Duodenal mucosa (tissue), 2 donors: ENCODE measurements at regions not wholly inside any gene's neighbourhood (a gene's known extent, or its start where the extent isn't known, plus 50 kb on each side); places are given as distances from the start of the nearest gene placed in this dataset.

Experiments used
- H3K27ac ChIP-seq: one replicate; pipeline ENCODE4 v1.7.0; 2013; ENCODE audit warnings: low read depth, low read length
- H3K27me3 ChIP-seq, 2 donors: one replicate each; pipeline ENCODE4 v1.7.0; 2013; ENCODE audit warnings: low read length in 2 of 2, control low read depth in 1 of 2; ENCODE audit not compliant: insufficient read depth in 2 of 2, control insufficient read depth in 1 of 2
- H3K36me3 ChIP-seq, 2 donors: one replicate each; pipeline ENCODE4 v1.7.0; 2013; ENCODE audit warnings: low read length in 2 of 2, control low read depth in 1 of 2; ENCODE audit not compliant: insufficient read depth in 2 of 2, control insufficient read depth in 1 of 2
- H3K4me1 ChIP-seq, 2 donors: one replicate each; pipeline ENCODE4 v1.7.0; 2013; ENCODE audit warnings: low read length in 2 of 2, control low read depth in 1 of 2; ENCODE audit not compliant: insufficient read depth in 2 of 2, control insufficient read depth in 1 of 2
- H3K4me3 ChIP-seq, 2 donors: one replicate each; pipeline ENCODE4 v1.7.0; 2013; ENCODE audit warnings: low read length in 2 of 2, low read depth in 1 of 2
- H3K9ac ChIP-seq, 2 donors: one replicate each; pipeline ENCODE4 v1.7.0; 2013; ENCODE audit warnings: low read length in 2 of 2, low read depth in 1 of 2
- H3K9me3 ChIP-seq, 2 donors: one replicate each; pipeline ENCODE4 v1.7.0; 2013; ENCODE audit warnings: low read length in 2 of 2, control low read depth in 1 of 2; ENCODE audit not compliant: control insufficient read depth in 1 of 2

DNA sequence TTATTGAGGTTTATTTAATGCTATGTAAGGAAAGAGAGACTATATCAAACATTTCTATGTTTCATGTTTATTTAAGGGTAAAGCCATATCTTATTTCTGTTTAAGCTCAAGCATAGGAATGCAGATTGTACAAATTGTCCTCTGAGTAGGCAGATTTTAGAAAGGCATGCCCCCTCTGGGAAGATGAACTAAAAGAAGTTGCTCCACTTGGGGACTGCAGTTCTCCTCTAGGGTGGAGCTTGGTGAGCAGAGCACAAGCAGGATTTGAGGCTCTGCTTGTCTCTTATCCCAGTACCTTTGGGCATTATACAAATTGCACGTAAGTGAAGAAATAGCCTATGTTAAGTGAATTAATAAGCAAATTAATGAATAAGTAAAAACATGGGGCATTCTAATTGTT is 96.2 kb upstream of the PDE3A start:
- no peaks in the 10 kb centered on the region for H3K36me3 ChIP-seq
- H3K4me1 ChIP-seq = no peaks in the 10 kb centered on the region
- H3K27ac ChIP-seq = no peak overlapping the region

DNA sequence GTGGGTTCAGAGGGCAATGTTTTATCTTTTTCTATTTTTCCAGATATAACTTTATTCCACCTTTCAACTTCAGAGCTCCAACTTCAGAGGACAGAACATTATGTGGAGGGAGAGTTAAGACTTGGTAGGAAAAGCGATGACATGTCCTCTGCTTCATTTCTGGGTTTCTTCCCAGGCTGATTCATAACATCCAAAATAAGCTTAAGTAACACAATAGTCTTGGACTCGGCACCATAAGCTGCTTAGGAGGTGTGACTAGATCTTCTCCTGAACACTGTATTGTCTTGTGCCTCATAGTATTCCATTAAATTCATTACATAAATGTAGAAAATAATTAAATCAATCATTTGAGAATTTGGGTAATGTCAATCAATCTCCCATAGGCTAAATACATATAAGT is 95.5 kb upstream of the PDE3A start:
- Histone ChIP-seq H3K9me3 (no peaks in the 10 kb centered on the region), H3K4me3 (no peak overlapping the region), H3K4me1 (no peaks in the 10 kb centered on the region), H3K9ac (no peak overlapping the region), H3K27ac (no peak overlapping the region), H3K27me3 (no peaks in the 10 kb centered on the region), H3K36me3 (no peaks in the 10 kb centered on the region)

More for the DNA sequence above, 96.2 kb upstream of the PDE3A start:
- H3K9ac ChIP-seq = no peak overlapping the region
- no peaks in the 10 kb centered on the region for H3K9me3 ChIP-seq
- no peaks in the 10 kb centered on the region for H3K27me3 ChIP-seq
- H3K4me3 ChIP-seq = no peak overlapping the region

DNA sequence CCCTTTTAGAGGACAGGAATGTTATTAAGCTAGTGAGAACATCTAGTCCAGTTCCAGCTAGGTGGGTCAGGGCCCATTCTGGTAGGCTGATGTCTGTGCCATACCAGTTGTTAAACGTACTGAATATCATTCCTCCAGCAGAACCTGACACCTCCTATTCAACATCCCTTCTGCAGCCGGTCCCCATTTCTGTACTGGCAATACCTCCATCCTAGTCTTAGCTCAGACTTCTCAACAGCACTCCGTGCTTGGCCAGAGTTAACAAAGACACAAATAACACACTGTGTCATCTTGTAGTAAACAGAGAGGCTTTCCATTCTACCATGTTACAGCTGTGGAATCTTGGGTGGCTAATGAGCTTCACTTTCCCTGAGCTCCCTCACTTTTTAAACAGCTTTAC is 94.3 kb upstream of the PDE3A start:
- Histone ChIP-seq H3K27me3 (no peaks in the 10 kb centered on the region), H3K36me3 (no peaks in the 10 kb centered on the region), H3K4me1 (no peaks in the 10 kb centered on the region), H3K9ac (no peak overlapping the region), H3K27ac (no peak overlapping the region), H3K4me3 (no peak overlapping the region), H3K9me3 (no peaks in the 10 kb centered on the region)

DNA sequence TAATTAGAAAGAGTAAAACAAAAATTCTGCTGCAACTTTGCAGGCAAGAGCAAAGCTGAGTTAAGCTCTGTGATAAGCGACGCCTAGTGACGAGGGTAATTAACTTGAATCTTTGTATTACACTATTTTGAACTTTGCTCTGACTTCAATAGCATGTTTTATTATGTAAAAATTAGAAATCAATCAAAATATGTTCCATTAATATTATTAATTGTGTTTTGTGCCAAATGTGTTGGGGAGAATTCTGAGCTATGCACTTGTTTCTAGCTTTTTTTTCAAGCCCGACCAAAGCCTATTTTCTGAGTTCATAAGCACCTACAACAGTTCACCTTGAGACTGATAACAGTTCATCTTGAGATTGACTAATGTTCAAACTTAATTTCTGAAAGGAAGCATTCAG is 90.1 kb upstream of the PDE3A start:
- no peak overlapping the region for H3K27ac ChIP-seq
- no peak overlapping the region for H3K9ac ChIP-seq
- no peaks in the 10 kb centered on the region for H3K36me3 ChIP-seq
- no peaks in the 10 kb centered on the region for H3K9me3 ChIP-seq
- H3K4me3 ChIP-seq = no peak overlapping the region
- no peaks in the 10 kb centered on the region for H3K27me3 ChIP-seq
- H3K4me1 ChIP-seq = no peaks in the 10 kb centered on the region

DNA sequence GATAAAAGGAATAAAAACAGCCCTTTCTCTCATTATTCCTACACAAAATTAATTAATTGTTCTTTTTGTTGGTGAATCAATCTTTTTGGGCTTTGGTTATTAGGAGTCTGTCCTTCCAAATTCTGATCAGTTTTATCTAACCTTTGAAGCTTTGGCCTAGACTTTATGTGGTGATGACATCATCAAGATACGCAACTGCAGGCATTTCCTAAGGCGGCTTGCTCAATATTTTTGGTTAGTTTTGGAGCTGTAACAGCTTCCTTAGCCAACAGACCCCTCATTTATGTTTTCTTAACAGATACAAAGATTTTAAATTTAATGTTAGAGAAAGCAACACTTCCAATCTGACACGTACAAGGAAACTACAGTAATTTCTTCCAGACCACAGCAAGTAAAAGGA is 87.8 kb upstream of the PDE3A start:
- Histone ChIP-seq H3K9me3 (no peaks in the 10 kb centered on the region), H3K4me3 (no peak overlapping the region), H3K27ac (no peak overlapping the region)

DNA sequence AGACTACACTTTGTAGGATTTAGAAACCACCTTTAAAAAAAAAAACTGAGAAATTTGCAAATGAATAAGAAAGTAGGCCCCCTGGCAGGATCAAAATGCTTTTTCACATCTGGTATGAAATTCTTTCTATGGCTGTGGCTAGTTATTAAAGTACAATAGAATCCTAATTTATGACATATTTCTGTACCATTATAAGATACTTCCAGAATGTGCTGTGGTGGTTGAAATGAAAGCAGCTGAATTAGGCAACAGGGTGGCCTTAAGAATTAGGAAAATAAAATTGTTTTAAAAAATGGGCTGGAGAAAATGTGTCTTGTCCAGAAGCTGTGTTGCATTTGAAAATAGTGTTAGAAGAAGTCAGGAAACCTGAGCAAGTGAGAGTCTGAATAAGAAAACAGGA is 85.9 kb upstream of the PDE3A start:
- H3K9ac ChIP-seq = no peak overlapping the region
- no peaks in the 10 kb centered on the region for H3K27me3 ChIP-seq
- no peak overlapping the region for H3K4me3 ChIP-seq
- H3K9me3 ChIP-seq = peaks cover 0 to 8% of the 10 kb centered on the region in 2 donors
- no peak overlapping the region for H3K27ac ChIP-seq
- H3K4me1 ChIP-seq = no peaks in the 10 kb centered on the region
- no peaks in the 10 kb centered on the region for H3K36me3 ChIP-seq

More for the DNA sequence above, 87.8 kb upstream of the PDE3A start:
- Histone ChIP-seq H3K9ac (no peak overlapping the region), H3K27me3 (no peaks in the 10 kb centered on the region), H3K36me3 (no peaks in the 10 kb centered on the region), H3K4me1 (no peaks in the 10 kb centered on the region)

DNA sequence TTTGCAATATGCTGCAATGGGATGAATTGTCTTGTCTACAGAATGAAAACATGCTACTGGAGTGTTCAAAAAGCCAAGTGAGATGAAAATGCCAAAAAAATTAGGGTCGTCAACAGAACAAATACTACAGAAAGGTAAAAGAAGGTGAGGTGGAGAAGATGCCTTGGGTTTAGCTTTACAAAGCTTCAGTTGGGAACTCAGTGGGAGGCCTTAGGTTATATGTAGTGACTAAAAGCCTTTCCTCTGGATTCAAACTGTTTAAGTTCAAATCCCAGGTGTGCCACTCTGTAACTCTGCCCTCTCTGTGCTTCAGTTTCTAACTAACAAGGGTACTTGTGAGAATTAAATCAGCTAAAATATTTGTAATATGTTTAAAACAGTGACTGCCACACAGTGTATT is 84.9 kb upstream of the PDE3A start:
- Histone ChIP-seq H3K4me3 (no peak overlapping the region), H3K9ac (no peak overlapping the region), H3K9me3 (peaks cover 0 to 8% of the 10 kb centered on the region in 2 donors), H3K27ac (no peak overlapping the region), H3K27me3 (no peaks in the 10 kb centered on the region), H3K36me3 (no peaks in the 10 kb centered on the region), H3K4me1 (no peaks in the 10 kb centered on the region)

DNA sequence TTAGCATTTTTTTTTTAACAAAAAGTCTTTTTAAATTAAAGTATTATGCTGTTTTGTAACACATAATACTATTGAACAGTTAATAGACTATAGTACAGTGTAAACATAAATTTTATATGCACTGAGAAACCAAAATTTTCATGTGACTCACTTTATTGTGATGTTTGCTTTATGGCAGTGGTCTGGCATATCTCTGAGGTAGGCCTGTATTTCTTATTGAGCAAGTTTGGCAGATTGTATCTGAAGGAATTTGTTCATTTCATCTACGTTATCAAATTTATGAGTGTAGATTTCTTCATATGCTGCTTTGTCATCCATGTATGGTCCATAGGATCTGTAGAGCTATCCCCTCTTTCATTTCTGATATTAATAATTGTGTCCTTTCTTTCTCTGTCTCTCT is 78.8 kb upstream of the PDE3A start:
- Histone ChIP-seq H3K4me3 (no peak overlapping the region), H3K9me3 (peaks cover 0 to 8% of the 10 kb centered on the region in 2 donors), H3K4me1 (no peaks in the 10 kb centered on the region), H3K36me3 (no peaks in the 10 kb centered on the region), H3K27ac (no peak overlapping the region), H3K27me3 (no peaks in the 10 kb centered on the region), H3K9ac (no peak overlapping the region)

DNA sequence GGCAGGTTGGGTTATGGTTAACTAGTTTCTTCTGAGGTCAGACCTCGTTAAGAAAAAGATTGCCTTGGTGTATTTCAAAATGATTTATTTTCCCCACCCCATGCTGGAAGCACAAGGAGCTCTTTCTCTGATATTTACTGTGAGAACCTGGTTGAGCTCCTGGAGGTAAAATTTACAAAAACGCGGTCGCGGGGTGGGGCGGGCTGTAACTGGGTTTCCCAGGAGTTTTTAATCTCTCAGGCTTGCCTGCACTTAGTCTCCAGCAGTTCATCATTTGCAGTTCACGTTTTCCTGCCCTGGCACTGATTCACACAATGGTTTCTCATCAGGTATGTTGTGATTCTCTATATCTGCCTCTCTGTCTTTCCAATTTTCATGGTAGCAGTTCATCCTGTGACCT is 67.9 kb upstream of the PDE3A start:
- Histone ChIP-seq H3K4me1 (no peaks in the 10 kb centered on the region), H3K4me3 (no peak overlapping the region), H3K9ac (no peak overlapping the region), H3K27ac (no peak overlapping the region), H3K36me3 (no peaks in the 10 kb centered on the region), H3K27me3 (no peaks in the 10 kb centered on the region), H3K9me3 (peaks cover 1 to 4% of the 10 kb centered on the region in 2 donors)

DNA sequence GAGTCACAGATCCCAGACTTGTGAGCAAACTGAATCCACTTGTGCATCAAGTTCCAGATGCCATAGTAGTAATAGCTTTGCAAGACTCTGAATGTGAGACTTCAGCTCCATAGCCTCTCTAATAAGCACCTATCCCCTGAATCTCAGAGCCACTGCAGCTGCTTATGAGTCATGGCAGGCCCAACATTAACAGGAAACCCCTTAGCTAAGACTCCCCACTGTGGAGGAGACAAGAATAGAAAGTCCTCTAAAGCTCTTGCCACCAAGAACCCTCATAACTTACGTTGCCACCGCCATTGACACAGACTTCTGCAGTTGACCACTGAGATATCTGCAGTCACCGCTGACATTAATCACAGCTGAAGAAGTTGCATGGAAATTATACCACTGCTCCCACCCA is 62.9 kb upstream of the PDE3A start:
- H3K4me1 ChIP-seq = no peaks in the 10 kb centered on the region
- H3K9ac ChIP-seq = no peak overlapping the region
- no peak overlapping the region for H3K4me3 ChIP-seq
- no peaks in the 10 kb centered on the region for H3K36me3 ChIP-seq
- peaks cover 8 to 12% of the 10 kb centered on the region in 2 donors for H3K9me3 ChIP-seq
- H3K27ac ChIP-seq = no peak overlapping the region
- H3K27me3 ChIP-seq = no peaks in the 10 kb centered on the region

DNA sequence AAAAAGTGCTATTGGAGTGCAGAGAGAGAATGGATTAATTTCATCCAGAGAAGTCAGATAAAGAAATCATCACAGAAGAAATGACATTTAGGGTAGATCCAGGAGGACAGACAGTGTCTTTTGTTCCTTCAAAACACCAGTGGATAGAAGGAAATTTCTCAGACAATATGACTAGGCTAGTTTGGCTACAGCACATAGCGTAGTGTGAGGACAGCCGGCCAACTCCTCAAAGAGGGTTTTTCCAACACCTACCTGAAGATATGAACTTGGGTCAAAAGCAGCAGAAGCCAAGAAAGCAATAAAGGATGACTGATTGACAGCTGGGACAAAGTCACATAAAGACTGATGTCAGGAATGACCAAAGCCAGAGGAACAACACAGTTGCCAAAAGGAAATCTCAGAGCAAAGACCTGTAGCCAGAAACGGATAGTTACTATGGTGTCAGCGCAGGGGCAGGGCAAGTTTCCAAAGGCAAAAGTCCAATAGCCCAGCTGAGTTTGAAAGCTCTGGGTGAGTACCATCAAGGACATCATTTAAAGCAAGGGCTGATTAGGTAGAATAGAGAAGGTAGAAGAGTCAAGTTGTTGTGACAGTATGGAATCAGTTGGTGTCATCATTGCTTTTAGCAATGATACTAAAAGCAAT is 58.7 kb upstream of the PDE3A start:
- H3K4me1 ChIP-seq = no peaks in the 10 kb centered on the region

More for the DNA sequence above, 58.7 kb upstream of the PDE3A start:
- H3K9ac ChIP-seq = no peak overlapping the region
- H3K27ac ChIP-seq = no peak overlapping the region
- H3K36me3 ChIP-seq = no peaks in the 10 kb centered on the region
- H3K4me3 ChIP-seq = no peak overlapping the region
- H3K27me3 ChIP-seq = no peaks in the 10 kb centered on the region
- peaks cover 8 to 12% of the 10 kb centered on the region in 2 donors for H3K9me3 ChIP-seq
